NCI-H524 treated with DMSO at 0.1 percent for 48 hours (cell line): ENCODE measurements at regions not wholly inside any gene's neighbourhood (a gene's known extent, or its start where the extent isn't known, plus 50 kb on each side); places are given as distances from the start of the nearest gene placed in this dataset.
A peak's percentile ranks its signal among the peaks of the same experiment; 100 is the strongest.

Source experiments
- DNase-seq: peaks from one replicate; lab custom pipeline; 2025; lab: John Stamatoyannopoulos, UW

GRCh38 chr2:60321816-60322215, 231.6 kb downstream of the BCL11A start:
- no peak for DNase-seq

- peak; percentile 36 for DNase-seq
Observed at GRCh38 chr2:60320724-60321123, 232.7 kb downstream of the BCL11A start.

- DNase-seq = no peak
Observed at GRCh38 chr2:60319031-60319547, 234.4 kb downstream of the BCL11A start.

GRCh38 chr2:60318544-60318943, 234.9 kb downstream of the BCL11A start:
- no peak for DNase-seq

- no peak for DNase-seq
Observed at GRCh38 chr2:60317844-60318243, 235.6 kb downstream of the BCL11A start.

- no peak for DNase-seq
Observed at GRCh38 chr2:60317034-60317386, 236.4 kb downstream of the BCL11A start.

- DNase-seq = no peak
Observed at GRCh38 chr2:60316381-60317033, 236.9 kb downstream of the BCL11A start.

- DNase-seq = no peak
Observed at GRCh38 chr2:60313470-60314172, 239.8 kb downstream of the BCL11A start.

GRCh38 chr2:60312618-60313017, 240.8 kb downstream of the BCL11A start:
- no peak for DNase-seq

- no peak for DNase-seq
Observed at GRCh38 chr2:60311524-60311923, 241.9 kb downstream of the BCL11A start.

- DNase-seq = no peak
Observed at GRCh38 chr2:60309941-60310660, 243.4 kb downstream of the BCL11A start.

GRCh38 chr2:60309336-60309735, 244.1 kb downstream of the BCL11A start:
- no peak for DNase-seq

- no peak for DNase-seq
Observed at GRCh38 chr2:60306267-60306861, 247.1 kb downstream of the BCL11A start.

GRCh38 chr2:60303680-60304079, 249.8 kb downstream of the BCL11A start:
- DNase-seq = no peak

GRCh38 chr2:60302377-60303126, 250.9 kb downstream of the BCL11A start:
- no peak for DNase-seq

GRCh38 chr2:60301726-60302125, 251.7 kb downstream of the BCL11A start:
- DNase-seq = no peak

GRCh38 chr2:60299179-60299578, 254.3 kb downstream of the BCL11A start:
- DNase-seq = no peak

GRCh38 chr2:60298006-60298696, 255.3 kb downstream of the BCL11A start:
- DNase-seq = no peak

- no peak for DNase-seq
Observed at GRCh38 chr2:60297296-60298005, 256.0 kb downstream of the BCL11A start.

GRCh38 chr2:60296219-60296955, 257.1 kb downstream of the BCL11A start:
- DNase-seq = no peak
